GM18519 (cell line): ENCODE measurements at regions not wholly inside any gene's neighbourhood (a gene's known extent, or its start where the extent isn't known, plus 50 kb on each side); places are given as distances from the start of the nearest gene placed in this dataset.
"Not testable (repeated sequence)": the region's sequence is repeated elsewhere in the genome, so short reads cannot be mapped to it uniquely, and the experiment has no call there.

ENCODE experiments used
- ATAC-seq: cut with Tn5 transposase; IDR thresholded peaks from one replicate; pipeline ENCODE4 v1.9.1; 2021; ENCODE audit warnings: mild to moderate bottlenecking, moderate library complexity; ENCODE audit not compliant: unreplicated experiment, low FRiP score

DNA sequence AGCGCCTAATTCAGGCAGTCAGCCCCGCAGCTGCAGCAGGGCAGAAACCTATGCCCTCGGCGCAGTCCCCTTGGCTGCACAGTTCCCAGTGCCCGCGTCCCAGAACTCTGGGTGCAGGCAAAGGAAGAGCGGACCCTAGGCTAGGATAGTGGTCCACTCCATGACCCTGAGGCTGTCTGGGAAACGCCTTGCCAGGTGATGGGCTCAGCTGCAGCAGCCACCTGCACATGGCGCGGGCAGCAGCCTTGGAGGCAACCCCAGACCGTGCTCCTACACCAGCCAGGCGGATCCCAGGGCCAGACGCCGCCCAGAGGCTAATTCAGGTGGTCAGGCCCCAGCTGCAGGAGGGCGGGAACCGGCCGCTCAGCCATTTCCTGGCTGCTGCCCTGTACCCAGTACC is 83.0 kb downstream of the POTEC start:
- not testable (repeated sequence) for ATAC-seq

DNA sequence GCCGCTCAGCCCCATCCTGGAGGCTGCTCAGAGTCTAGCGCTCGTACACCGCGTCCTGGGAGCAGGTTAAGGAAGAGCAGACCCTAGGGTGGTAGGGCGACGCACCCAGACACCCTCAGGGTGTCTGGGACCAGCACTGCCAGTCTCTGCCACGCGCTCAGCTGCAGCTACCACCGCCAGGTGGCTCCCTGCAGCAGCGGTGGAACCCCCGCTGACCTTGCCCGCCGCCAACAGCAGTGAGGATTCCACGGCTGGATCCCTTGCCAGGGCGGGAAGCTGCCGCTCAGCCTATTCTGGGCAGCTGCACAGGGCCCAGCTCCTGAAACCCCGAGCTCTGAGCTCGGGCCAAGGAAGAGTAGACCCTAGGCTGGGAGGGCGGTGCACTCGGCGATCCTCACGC is 83.6 kb downstream of the POTEC start:
- not testable (repeated sequence) for ATAC-seq

DNA sequence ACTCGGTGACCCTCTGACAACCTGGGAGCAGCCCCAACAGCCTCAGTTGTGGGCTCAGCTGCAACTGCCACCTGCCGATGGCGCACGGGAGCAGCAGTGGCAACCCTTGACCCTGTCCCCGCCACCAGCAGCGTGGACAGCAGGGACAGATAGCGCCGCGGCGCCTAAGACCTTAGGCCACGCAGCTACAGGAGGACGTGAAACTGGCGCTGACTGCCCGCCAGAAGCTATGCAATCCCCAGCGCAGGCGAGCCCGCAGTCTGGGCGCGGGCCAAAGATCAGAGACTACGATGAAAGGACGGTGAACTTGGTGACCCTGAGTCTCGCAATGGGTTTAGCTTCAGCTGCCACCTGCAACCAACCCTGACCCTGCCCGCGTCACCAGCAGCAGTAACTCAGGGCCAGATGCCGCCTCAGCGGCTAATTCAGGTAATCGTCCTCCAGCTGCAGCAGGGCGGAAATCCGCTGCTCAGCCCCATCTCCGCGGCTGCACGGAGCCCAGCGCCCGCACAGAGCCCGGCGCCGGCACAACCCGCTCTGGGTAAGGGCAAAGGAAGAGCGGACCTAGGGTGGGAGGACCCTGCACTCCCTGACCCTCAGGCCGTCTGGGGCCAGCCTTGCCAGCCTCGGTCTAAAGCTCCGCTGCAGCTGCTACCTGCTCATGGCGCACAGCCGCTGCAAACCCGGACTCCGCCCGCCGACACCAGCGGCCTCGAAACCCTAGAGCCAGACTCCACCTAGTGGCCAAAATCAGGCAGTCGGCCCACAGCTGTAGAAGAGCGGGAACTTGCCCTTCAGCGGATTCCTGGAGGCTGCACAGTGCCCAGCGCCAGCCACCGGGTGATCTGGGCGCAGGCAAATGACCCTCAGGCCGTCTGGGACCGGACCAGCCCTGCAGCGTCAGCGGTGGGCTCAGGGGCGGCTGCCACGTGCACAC is 85.1 kb downstream of the POTEC start:
- ATAC-seq, result not testable (repeated sequence)

DNA sequence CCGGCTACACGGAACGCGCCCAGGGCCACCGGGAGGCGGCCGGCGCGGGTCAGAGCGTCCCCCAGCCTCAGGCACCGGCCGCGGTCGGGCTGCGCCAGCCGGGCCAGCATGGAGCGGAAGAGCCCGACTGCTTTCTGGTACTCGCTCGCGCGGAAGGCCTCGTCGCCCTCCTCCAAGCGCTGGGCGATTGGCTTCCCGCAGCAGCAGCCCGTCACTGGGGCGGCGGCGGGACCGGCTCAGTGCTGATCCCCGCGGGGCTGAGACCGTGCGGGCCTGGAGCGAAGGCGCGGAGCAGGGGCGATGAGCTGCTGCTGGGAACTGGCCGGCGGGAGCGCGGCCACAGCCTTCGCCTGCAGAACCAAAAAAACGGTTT is 92.8 kb downstream of the POTEC start:
- not testable (repeated sequence) for ATAC-seq

DNA sequence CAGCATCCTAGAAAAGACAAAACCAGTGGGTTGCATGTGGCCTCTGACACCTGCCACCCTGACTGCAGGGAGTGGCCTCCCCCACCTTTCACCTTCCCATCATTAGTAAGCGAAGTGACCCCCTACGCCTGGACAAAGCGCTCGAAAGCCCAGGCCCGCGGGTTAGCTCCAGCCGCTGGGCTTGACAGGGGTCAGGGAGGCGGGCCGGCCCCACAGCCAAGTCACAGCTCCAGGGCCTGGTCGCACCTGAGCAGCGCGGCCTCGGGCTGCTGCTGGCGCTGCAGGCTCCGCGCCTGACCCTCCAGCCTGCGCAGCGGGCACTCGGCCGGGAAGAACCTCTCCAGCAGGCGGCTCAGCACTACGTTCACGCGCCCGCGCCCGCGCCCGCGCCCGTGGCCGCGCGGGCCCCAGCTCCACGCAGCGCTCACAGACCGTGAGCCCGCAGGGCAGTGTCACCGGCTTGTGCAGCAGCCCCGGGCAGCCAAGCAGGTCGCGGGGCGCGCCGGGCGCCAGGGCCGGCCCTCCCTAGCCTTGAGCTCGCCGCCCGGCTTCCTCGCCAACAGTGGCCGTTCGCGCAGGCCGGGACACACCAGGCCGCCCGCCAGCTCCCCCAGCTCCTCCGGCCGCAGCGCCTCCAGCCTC is 93.3 kb downstream of the POTEC start:
- not testable (repeated sequence) for ATAC-seq

DNA sequence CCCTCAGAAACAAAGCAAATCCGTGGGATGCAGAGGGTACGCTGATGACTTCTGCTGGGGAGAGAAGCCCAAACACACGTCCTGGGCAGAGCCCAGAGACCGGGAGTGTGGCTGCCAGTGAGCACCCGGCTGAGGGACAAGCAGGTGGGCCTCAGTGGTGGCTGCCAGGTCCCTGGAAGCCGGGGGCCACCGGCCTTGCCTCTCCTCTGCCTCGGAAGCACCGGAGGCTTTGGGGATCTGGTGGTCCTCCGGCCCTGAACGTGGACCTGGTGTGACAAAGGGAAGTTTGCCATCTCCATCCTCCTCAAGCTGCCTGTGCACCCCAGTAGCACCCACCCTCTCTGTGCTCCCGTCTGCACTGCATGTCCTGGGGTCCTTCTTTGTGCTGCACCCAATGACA is 94.3 kb downstream of the POTEC start:
- ATAC-seq, result not testable (repeated sequence)

DNA sequence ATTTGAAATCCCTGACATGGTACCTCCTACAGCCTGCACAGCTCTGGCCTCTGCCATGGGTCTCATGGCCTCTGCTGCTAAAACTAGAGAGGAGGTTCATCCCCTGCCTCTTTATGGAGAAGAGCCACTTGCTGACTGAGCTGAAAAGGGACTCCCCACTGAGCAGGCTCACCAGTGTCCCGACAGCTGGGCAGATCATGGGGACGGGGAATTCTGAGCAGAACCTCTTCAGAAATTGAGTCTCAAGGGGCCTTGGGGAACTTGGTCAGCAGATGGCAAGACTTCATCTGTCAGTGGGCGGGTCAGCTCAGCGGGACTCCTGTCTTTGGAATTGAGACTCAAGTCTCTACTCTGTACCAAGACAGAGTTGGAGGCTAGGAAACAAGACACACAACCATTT is 95.7 kb downstream of the POTEC start:
- ATAC-seq, result not testable (repeated sequence)

DNA sequence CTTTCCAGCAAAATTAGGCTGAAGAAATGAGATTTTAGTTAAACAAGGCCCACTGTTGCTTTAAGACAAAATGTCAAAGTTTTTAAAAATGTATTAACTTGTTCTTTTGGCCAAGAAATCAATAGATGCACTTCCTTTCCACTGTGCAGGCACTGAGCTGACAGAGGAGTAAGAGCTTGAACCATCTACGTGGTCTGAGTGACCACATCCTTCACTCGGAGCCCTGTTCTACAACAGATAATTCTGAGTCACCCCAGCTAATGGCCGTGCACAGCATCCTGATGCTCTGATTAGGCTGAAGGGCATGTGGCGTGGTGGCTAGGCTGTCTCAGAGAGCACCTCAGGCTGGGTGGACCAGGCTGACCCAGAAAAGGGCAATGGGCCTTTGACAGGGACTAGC is 107.9 kb downstream of the POTEC start:
- not testable (repeated sequence) for ATAC-seq

DNA sequence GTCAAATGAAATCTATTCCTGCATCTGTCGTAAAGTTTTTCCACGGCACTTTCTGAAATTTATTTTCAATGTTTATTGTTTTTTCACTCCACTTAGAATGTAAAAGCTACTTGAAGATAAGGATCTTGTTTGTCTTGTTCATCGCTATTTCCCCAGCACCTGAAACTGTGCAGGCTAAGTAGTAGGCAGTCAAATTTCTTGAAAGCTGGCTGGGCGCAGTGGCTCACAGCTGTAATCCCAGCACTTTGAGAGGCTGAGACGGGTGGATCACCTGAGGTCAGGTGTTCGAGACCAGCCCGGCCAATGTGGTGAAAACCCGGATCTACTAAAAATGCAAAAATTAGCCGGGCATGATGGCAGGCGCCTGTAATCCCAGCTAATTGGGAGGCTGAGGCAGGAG is 111.0 kb downstream of the POTEC start:
- ATAC-seq, result not testable (repeated sequence)

DNA sequence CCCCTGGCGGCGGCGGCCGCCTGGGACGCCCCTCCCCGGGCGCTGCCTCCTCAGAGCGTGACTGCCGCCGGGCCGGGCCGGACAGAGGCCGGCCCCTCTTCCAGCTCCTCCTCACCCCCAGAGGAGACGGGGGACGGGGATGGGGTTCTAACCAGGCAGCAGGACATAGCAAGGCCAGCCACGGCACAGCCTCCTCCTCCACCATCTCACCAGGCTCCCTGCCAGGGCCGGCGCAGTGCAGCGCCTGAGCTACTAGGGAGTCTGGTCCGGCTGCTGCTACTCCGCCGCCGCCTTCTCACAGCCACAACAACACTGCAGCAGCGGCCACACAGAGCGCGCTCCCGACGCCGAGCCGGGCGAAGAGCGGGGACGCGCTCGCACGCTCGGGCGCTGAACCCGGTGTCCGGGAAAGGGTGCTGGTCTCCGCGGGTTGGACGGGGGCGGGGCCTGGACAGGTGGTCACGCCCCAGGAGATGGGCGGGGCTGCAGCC is 112.3 kb downstream of the POTEC start:
- not testable (repeated sequence) for ATAC-seq

DNA sequence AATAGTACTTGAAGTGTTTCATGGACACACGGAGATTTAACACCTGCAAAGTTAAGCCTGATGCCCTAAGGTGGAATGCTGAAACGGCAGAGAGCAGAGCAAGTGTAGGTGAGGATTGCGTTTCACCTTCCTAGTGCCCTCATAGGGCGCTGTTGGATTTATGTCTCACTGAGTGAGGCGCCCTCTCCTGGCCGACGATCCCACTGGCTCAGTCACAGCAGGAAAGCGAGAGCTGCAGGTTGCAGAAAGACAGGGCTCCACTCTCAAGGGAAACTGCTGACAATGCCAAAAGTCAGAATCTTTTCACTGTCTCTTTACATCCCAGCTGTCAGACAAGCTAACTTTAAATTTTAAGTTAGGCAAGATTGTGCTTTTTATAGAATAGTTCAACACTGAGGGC is 127.6 kb downstream of the POTEC start:
- not testable (repeated sequence) for ATAC-seq

DNA sequence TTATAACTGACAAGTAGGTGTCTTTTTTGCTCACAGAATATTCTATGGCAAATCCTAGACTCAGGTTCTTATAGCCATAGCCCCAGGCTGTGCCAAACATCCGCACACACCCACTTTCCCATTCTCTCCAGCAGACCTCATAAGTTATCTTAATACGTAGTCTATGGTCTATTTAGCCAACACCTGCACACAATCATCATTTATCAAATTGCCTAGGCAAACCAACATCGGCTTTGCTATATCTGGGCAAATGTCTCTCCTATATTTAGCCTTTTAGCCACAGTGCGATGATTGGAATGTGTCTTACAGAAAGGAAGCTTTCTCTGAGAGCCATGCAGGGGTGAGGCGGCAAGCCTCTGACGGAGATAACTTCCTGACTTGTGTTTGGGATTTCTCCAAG is 128.0 kb downstream of the POTEC start:
- ATAC-seq, result not testable (repeated sequence)

DNA sequence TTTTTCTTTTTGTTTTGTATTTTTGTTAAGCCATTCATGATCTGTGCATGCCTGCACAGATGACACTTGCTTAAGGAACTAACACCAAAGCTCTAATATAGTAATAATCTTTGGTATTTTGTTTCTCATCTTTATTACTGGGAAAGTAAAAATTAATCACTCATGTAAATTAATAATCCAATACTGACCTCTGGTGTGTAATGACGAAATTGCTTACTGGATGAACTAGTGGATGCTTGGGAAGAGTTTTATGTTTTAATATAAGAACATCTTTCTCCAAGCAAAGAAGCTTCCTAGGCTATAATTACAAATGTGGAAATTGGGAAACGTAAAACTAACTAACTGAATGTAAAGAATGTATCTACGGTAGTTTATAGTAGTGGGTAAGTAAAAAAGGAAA is 147.9 kb downstream of the POTEC start:
- not testable (repeated sequence) for ATAC-seq

DNA sequence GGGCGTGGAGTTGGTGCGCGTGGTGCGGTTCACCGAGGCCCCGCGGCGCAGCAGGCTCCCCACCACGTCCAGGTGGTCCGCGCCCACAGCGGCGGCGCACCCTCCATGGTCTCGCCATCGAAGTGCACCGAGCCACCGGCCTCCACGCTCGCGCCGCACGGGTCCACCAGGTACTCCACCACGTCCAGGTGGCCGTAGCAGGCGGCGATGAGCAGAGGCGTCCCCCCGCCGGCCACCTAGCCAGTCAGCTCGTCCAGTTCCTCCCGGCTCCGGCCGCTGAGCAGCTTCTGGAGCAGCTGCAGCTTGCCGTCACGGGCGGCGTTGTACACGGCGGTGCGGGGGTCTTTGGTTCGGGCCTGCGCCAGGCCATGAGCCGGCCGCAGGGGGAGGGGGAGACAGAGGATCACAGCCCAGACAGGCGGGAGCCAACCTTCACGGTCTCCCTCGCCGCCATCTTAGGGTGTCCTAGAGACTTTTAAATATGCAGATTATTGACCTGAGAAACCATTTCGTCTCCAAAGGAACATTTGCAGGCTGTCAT is 149.8 kb downstream of the POTEC start:
- ATAC-seq, result not testable (repeated sequence)

DNA sequence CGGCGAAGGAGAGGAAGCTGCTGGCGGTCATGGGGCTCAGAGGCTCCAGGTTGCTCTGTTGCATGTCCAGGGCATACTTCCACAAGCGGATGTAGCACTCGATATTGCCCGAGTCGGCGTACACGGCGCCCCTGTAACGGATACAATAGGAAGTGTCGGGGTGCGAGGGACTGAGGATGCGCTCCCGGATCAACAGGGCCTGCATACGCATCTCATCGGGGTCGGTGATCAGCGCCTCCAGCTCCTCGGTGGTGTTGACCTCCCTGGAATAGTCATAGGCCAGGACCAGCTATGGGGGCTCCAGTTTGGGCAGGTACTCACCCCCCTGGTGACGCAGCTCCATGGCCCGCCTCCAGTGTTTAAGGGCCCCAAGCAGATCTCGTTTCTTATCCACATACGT is 150.8 kb downstream of the POTEC start:
- not testable (repeated sequence) for ATAC-seq

DNA sequence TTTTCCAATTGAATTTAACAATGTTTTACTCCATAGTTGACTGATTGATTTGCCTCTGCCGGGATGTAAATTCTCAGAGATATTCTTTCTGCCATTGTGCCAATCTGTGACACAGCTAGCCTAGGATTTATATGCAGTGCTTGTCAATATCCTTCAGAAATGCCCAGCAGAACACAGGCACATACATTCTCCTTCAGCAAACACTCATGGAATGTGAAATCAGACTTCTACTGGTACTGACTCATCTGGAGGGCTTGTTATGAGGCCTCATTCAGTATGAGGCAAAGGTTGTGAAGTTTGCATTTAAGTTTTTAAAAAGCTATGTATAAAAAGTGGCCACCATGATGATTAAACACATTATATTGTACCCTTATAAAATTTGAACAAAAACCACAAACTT is 158.4 kb downstream of the POTEC start:
- not testable (repeated sequence) for ATAC-seq

DNA sequence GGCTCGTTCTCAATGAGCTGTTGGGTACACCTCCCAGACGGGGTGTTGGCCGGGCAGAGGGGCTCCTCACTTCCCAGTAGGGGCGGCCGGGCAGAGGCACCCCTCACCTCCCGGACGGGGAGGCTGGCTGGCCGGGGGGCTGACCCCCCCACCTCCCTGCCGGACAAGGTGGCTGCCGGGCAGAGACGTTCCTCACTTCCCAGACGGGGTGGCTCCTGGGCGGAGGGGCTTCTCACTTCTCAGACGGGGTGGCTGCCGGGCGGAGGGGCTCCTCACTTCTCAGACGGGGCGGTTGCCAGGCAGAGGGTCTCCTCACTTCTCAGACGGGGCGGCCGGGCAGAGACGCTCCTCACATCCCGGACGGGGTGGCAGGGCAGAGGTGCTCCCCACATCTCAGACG is 160.7 kb downstream of the POTEC start:
- ATAC-seq, result not testable (repeated sequence)

DNA sequence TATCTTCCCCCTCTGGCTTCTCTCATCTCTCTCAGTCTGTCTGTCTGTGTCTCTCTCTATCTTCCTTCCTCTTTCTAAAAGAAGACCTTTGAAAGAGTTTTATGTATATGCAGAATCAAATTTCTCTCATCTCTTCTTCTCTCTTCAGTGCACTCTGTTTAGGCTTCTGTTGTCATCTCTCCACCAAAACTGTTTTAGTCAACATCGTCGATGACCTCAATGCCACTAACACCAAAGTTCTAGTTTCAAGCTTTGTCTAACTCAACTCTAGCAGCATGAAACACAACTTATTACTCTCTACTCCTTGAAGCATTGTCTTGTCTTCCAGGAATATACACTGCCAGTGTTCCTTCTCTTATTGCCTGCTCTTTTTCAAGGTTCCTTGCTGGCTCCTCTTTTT is 163.9 kb downstream of the POTEC start:
- ATAC-seq, result not testable (repeated sequence)

DNA sequence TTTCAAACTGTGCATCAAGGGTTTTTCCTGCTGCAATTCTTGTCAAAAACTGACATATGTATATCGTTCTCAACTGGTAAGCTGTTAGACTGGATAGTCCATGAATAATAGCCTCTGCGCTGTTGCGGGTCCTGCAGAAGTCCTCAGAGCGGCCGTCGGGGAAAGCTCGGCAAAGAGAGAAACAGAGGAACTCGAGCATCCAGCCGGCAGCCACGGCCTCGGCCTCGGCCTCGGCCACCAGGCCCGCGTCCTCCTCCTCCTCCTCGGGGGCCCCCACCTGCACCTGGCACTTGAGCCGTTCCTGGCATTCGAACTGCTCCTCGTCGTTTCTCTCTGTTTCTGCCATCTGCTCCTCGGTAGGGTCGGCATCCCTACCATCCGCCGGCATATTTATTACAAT is 165.0 kb downstream of the POTEC start:
- not testable (repeated sequence) for ATAC-seq

DNA sequence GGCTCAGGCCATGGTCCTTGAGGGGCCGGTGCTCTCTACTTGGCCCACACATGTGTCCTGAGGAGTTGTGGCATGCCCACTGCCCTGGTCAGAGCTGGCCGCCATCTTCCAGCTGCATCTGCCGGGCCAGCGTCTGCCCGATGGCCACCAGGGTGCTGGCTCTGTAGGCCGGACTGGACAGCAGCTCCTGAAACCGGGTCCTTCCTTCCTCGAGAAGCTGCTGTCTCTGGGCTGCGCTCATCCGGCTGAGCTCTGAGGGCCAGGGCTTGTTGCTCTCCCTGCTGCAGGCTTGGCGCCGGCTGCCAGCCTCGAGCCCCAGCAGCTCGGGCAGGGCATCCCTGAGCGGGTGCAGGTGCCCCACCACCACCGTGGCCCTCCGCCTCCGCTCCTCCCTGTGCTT is 182.1 kb downstream of the POTEC start:
- ATAC-seq, result not testable (repeated sequence)
